H7 (cell line): ENCODE measurements at regions not wholly inside any gene's neighbourhood (a gene's known extent, or its start where the extent isn't known, plus 50 kb on each side); places are given as distances from the start of the nearest gene placed in this dataset.
"Not testable (repeated sequence)": the region's sequence is repeated elsewhere in the genome, so short reads cannot be mapped to it uniquely, and the experiment has no call there.

Experiments used
- DNase-seq: peaks from one replicate; pipeline ENCODE4 v3.0.0; 2012
- H3K27me3 ChIP-seq: 2 replicates; pipeline ENCODE4 v1.6.0; 2011; ENCODE audit warnings: mild to moderate bottlenecking, low read length; ENCODE audit not compliant: control insufficient read depth, insufficient read depth
- H3K36me3 ChIP-seq: replicated peaks from 2 replicates; pipeline ENCODE4 v1.5.1; 2011; ENCODE audit warnings: low read length; ENCODE audit not compliant: control insufficient read depth, insufficient read depth
- H3K4me3 ChIP-seq: 2 replicates; pipeline ENCODE4 v1.5.1; 2011; ENCODE audit warnings: low read depth, mild to moderate bottlenecking, control low read depth, low read length, moderate library complexity; ENCODE audit not compliant: insufficient read depth

DNA sequence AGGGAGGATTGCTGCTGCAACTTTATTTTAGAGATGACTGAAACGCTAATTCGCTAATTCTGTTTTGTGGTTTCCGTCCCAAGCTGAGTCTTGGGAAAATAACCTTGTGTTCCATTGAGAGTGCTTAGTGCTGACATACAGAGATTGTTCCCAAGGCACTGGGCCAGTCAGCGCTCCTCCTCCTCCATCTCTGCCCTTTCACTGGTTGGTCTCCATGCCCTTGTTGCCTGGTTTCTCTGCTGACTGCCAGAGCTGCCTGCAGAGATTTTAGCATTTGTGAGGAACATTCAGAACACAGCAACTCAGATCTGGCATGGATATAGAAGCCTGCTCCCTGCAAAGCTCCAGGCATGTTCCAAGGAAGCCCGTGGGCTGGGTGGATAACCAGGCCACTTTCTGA is 126.0 kb upstream of the IRX2 start:
- no peak overlapping the region for H3K4me3 ChIP-seq
- H3K27me3 ChIP-seq, result no peaks in the 10 kb centered on the region
- no peaks in the 10 kb centered on the region for H3K36me3 ChIP-seq
- DNase-seq, result no peak

GRCh38 chr5:2876183-2876582 is 124.7 kb upstream of the IRX2 start:
- Histone ChIP-seq H3K4me3 (no peak overlapping the region), H3K27me3 (no peaks in the 10 kb centered on the region), H3K36me3 (no peaks in the 10 kb centered on the region)
- DNase-seq, result no peak

- Histone ChIP-seq H3K36me3 (no peaks in the 10 kb centered on the region), H3K27me3 (no peaks in the 10 kb centered on the region), H3K4me3 (no peak overlapping the region)
- no peak for DNase-seq
Measured at GRCh38 chr5:2874099-2874498, 122.6 kb upstream of the IRX2 start.

DNA sequence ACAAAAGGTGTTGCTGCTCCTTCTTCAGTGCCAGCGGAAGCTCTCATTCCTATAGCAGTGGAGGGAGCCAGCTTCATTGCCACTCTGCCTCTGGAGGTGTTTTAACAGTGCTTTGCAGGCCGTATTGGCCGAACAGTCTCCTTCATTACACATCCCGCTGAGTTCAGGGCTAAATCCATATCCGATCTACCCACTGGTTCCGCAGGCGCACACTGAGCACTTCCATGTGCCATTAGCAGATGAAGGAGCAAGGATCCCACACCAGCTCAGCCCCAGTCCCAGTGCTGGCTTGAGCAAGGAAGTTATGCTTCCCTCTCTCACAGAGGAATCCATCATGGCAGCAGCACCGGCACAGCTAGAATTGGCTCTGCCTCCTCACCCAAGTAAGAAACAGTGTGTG is 121.2 kb upstream of the IRX2 start:
- H3K27me3 ChIP-seq, result no peaks in the 10 kb centered on the region
- no peaks in the 10 kb centered on the region for H3K36me3 ChIP-seq
- no peak overlapping the region for H3K4me3 ChIP-seq
- DNase-seq, result no peak

DNA sequence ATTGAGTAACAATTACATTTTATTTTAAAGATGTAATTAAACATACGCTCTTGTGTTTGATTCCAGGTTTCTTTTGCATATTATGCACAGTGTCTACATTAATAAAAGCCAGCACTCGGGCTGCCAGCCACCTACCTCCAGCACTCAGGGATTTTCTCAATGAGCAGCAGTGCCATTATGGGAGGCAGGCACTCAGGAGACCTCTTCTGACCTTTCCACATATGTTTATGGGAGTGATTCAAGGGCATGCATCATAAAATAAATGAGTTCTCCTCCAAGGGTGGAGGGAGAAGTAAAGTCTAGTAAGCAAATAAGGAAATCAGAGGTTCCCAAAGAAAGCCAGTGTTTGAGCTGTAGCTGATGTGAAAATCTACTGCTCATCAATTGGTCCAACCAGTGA is 119.8 kb upstream of the IRX2 start:
- no peaks in the 10 kb centered on the region for H3K27me3 ChIP-seq
- DNase-seq, result no peak
- H3K36me3 ChIP-seq, result no peaks in the 10 kb centered on the region
- no peak overlapping the region for H3K4me3 ChIP-seq

DNA sequence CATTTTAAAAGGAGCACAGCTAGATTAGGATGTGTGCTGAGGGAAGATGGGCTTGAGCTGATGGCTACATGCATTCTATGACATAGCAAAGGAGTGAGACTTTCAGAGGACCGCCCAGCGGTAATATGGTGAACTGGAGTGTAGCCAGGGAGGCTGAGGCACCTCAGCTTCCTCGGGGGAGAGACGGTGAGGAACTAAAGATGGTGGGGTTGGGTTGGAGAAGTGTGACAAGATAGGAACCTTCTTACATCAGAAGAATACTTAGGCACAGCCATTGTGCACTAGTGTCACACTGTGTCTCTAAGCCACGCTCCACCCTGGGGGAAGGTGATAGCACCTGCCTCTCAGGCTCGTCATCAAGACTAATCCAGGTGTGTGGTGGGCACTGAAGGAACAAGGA is 118.0 kb upstream of the IRX2 start:
- H3K36me3 ChIP-seq, result no peaks in the 10 kb centered on the region
- no peak for DNase-seq
- H3K27me3 ChIP-seq, result no peaks in the 10 kb centered on the region
- H3K4me3 ChIP-seq, result no peak overlapping the region

- Histone ChIP-seq H3K27me3 (no peaks in the 10 kb centered on the region), H3K4me3 (no peak overlapping the region), H3K36me3 (no peaks in the 10 kb centered on the region)
- DNase-seq, result no peak
Measured at GRCh38 chr5:2867373-2867933, 116.0 kb upstream of the IRX2 start.

DNA sequence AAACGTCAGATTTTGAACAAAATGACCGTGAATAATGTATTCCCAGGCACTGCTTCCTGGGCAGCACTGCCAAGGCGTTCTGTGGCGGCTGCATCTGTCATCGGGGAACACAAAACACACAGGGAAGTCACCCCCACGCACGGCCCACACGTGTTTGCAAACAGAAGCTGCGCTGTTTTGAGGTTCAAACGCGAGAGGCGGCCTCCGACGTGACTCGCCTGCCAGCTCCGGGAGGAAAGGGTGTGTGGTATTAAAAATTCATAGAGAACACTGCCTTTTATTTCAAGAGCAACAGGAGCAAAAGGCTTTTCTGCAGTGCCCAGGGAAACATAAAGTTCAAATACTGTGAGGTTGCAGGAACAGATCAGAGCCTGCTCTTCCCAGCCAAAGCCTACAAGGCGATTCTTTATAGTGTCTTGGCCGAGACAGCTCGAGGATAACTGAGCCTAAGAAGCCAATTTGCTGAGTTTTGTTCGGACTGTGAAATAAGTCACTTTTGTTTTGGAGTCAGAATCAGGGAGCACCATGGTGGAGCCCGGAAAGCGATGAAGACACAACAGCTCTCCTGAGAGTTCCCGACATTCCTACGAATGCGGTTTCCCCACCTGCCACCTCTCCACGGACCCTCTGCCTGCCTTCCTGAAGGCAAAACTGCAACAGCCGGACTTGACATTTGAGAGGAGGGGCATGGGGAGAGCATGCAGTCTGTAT is 115.3 kb upstream of the IRX2 start:
- DNase-seq, result no peak
- Histone ChIP-seq H3K36me3 (no peaks in the 10 kb centered on the region), H3K4me3 (no peak overlapping the region), H3K27me3 (no peaks in the 10 kb centered on the region)

DNA sequence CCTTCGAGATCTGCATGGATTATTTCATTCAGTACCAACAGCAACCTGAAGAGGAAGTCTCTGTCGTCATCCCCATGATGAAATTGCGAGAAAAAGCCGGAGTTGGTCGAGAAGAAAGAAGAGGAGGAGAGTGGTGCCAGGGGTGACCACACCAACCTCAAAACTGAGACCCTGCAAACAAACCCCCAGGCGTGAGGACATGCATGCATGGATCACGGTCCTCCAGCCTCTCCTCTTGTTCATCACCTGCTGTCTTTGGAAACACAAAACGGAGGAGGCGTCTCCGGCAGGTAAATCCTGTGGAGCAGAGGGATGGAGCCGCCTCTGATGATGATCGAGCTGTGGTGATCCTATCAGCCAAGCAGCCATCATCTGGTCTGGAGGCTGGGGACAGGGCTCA is 114.4 kb upstream of the IRX2 start:
- H3K36me3 ChIP-seq, result no peaks in the 10 kb centered on the region
- no peaks in the 10 kb centered on the region for H3K27me3 ChIP-seq
- H3K4me3 ChIP-seq, result no peak overlapping the region
- no peak for DNase-seq

GRCh38 chr5:2864515-2865105 is 113.1 kb upstream of the IRX2 start:
- H3K27me3 ChIP-seq, result no peaks in the 10 kb centered on the region
- no peak overlapping the region for H3K4me3 ChIP-seq
- peak; percentile 49 for DNase-seq
- no peaks in the 10 kb centered on the region for H3K36me3 ChIP-seq

GRCh38 chr5:2863675-2864433 is 112.4 kb upstream of the IRX2 start:
- no peak for DNase-seq
- Histone ChIP-seq H3K36me3 (no peaks in the 10 kb centered on the region), H3K4me3 (no peak overlapping the region), H3K27me3 (no peaks in the 10 kb centered on the region)

- no peaks in the 10 kb centered on the region for H3K36me3 ChIP-seq
- no peak overlapping the region for H3K4me3 ChIP-seq
- DNase-seq, result no peak
- H3K27me3 ChIP-seq, result no peaks in the 10 kb centered on the region
Measured at GRCh38 chr5:2863133-2863532, 111.7 kb upstream of the IRX2 start.

- H3K27me3 ChIP-seq, DNase-seq, H3K4me3 ChIP-seq, H3K36me3 ChIP-seq: not testable (repeated sequence)
Measured at GRCh38 chr5:2862176-2862575, 110.7 kb upstream of the IRX2 start.

- Histone ChIP-seq H3K27me3 (no peaks in the 10 kb centered on the region), H3K36me3 (no peaks in the 10 kb centered on the region), H3K4me3 (no peak overlapping the region)
- DNase-seq, result no peak
Measured at GRCh38 chr5:2861605-2862004, 110.1 kb upstream of the IRX2 start.

- DNase-seq, result no peak
- H3K4me3 ChIP-seq, result no peak overlapping the region
- no peaks in the 10 kb centered on the region for H3K27me3 ChIP-seq
- H3K36me3 ChIP-seq, result no peaks in the 10 kb centered on the region
Measured at GRCh38 chr5:2860101-2860500, 108.6 kb upstream of the IRX2 start.
